ENCODE measurements at regions not wholly inside any gene's neighbourhood (a gene's known extent, or its start where the extent isn't known, plus 50 kb on each side); places are given as distances from the start of the nearest gene placed in this dataset.
"Not testable (repeated sequence)": the region's sequence is repeated elsewhere in the genome, so short reads cannot be mapped to it uniquely, and the experiment has no call there.

DNA sequence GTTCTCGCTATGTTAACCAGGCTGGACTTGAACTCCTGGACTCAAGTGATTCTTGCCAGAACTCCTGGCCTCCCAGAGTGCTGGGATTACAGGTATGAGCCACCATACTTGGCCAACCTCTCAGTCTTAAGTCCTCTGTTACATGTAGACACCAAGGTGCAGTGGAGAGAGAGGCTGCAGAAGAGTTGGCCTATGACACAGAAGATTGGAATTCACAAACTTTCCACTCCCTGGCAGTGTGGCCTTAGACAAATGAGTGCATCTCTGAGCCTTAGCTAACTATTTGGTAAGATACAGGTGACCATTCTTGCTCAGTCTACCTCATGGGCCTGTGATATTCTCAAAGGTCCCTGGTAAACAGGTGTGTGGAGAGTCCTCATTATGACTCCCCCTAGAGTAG, 159.7 kb downstream of the MYCN start:
- Mint-ChIP-seq H3K27me3 (ENCODE audit: low read depth) (no peaks in the 10 kb centered on the region), H3K4me1 (peaks cover 42% of the 10 kb centered on the region)

GRCh38 chr2:16099326-16099725, 159.0 kb downstream of the MYCN start:
- Mint-ChIP-seq H3K4me1 (peaks cover 43% of the 10 kb centered on the region), H3K36me3 (ENCODE audit: low read depth) (no peaks in the 10 kb centered on the region), H3K27me3 (ENCODE audit: low read depth) (no peaks in the 10 kb centered on the region), H3K4me3 (no peak overlapping the region), H3K9me3 (no peaks in the 10 kb centered on the region), H3K27ac (ENCODE audit: unreplicated experiment) (no peak overlapping the region)
- no peak for DNase-seq (ENCODE audit: low read depth, low spot score)
- TF ChIP-seq CTCF (conservative IDR thresholded peaks at IDR 0.05), result no peak

More for the DNA sequence above, 159.7 kb downstream of the MYCN start:
- DNase-seq (ENCODE audit: low read depth, low spot score), result no peak
- H3K9me3 Mint-ChIP-seq, result no peaks in the 10 kb centered on the region
- no peak overlapping the region for H3K4me3 Mint-ChIP-seq
- TF ChIP-seq CTCF (conservative IDR thresholded peaks at IDR 0.05), result no peak
- no peak overlapping the region for H3K27ac Mint-ChIP-seq (ENCODE audit: unreplicated experiment)
- no peaks in the 10 kb centered on the region for H3K36me3 Mint-ChIP-seq (ENCODE audit: low read depth)

- Mint-ChIP-seq H3K4me3 (no peak overlapping the region), H3K27ac (ENCODE audit: unreplicated experiment) (no peak overlapping the region), H3K27me3 (ENCODE audit: low read depth) (no peaks in the 10 kb centered on the region), H3K9me3 (no peaks in the 10 kb centered on the region), H3K36me3 (ENCODE audit: low read depth) (no peaks in the 10 kb centered on the region), H3K4me1 (peaks cover 41% of the 10 kb centered on the region)
- no peak for DNase-seq (ENCODE audit: low read depth, low spot score)
- TF ChIP-seq CTCF (conservative IDR thresholded peaks at IDR 0.05), result no peak
These were observed 156.6 kb downstream of the MYCN start for GRCh38 chr2:16096962-16097361.

DNA sequence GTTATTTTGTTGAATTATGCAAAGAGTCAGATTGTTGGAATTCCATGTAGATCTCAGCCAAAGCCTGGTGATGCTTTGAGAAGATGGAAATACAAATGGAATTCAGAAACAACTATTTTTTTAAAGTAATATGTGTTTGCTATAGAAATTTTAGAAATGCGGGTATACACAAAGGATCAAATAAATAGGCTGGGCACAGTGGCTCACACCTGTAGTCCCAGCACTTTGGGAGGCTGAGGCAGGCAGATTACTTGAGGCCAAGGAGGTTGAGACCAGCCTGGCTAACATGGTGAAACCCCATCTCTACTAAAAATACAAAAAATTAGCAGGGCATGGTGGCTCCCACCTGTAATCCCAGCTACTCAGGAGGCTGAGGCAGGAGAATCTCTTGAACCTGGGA, 155.1 kb downstream of the MYCN start:
- not testable (repeated sequence) for H3K4me3 Mint-ChIP-seq; H3K27ac Mint-ChIP-seq (ENCODE audit: unreplicated experiment); DNase-seq (ENCODE audit: low read depth, low spot score); H3K27me3 Mint-ChIP-seq (ENCODE audit: low read depth); H3K36me3 Mint-ChIP-seq (ENCODE audit: low read depth); H3K9me3 Mint-ChIP-seq
- H3K4me1 Mint-ChIP-seq, result peaks cover 43% of the 10 kb centered on the region

- H3K4me1 Mint-ChIP-seq, result peaks cover 43% of the 10 kb centered on the region
- no peak overlapping the region for H3K27ac Mint-ChIP-seq (ENCODE audit: unreplicated experiment)
- H3K27me3 Mint-ChIP-seq (ENCODE audit: low read depth), result no peaks in the 10 kb centered on the region
- DNase-seq (ENCODE audit: low read depth, low spot score), result no peak
- no peak for TF ChIP-seq CTCF (conservative IDR thresholded peaks at IDR 0.05)
- no peaks in the 10 kb centered on the region for H3K36me3 Mint-ChIP-seq (ENCODE audit: low read depth)
- H3K9me3 Mint-ChIP-seq, result no peaks in the 10 kb centered on the region
- H3K4me3 Mint-ChIP-seq, result no peak overlapping the region
These were observed 154.5 kb downstream of the MYCN start for GRCh38 chr2:16094811-16095210.

GRCh38 chr2:16093639-16094529, 153.5 kb downstream of the MYCN start:
- TF ChIP-seq CTCF (conservative IDR thresholded peaks at IDR 0.05), result no peak
- no peaks in the 10 kb centered on the region for H3K9me3 Mint-ChIP-seq
- peak overlapping the region; percentile 85 for H3K27ac Mint-ChIP-seq (ENCODE audit: unreplicated experiment)
- DNase-seq (ENCODE audit: low read depth, low spot score), result no peak
- H3K4me3 Mint-ChIP-seq, result no peak overlapping the region
- H3K36me3 Mint-ChIP-seq (ENCODE audit: low read depth), result no peaks in the 10 kb centered on the region
- no peaks in the 10 kb centered on the region for H3K27me3 Mint-ChIP-seq (ENCODE audit: low read depth)
- peaks cover 43% of the 10 kb centered on the region for H3K4me1 Mint-ChIP-seq

All from neural crest cell (in vitro differentiated cells).